NB4 (cell line): ENCODE measurements at regions not wholly inside any gene's neighbourhood (a gene's known extent, or its start where the extent isn't known, plus 50 kb on each side); places are given as distances from the start of the nearest gene placed in this dataset.

Experiments used
- DNase-seq: peaks from one replicate; pipeline ENCODE4 v3.0.0; 2010; ENCODE audit warnings: low read depth
- H3K4me3 ChIP-seq: one replicate; pipeline ENCODE4 v1.5.1; 2011; ENCODE audit warnings: mild to moderate bottlenecking, low read depth, low read length, moderate library complexity
- CTCF ChIP-seq: IDR thresholded peaks from one replicate; pipeline ENCODE4 v1.5.1; 2012; ENCODE audit warnings: low read depth, low read length
- MAX ChIP-seq: IDR thresholded peaks from 2 replicates; pipeline ENCODE4 v1.6.1; 2011; ENCODE audit warnings: low read depth, low read length
- MYC ChIP-seq: IDR thresholded peaks from 2 replicates; pipeline ENCODE4 v1.6.1; 2011; ENCODE audit warnings: low read depth, low read length
- POLR2A ChIP-seq: IDR thresholded peaks from 2 replicates; pipeline ENCODE4 v1.6.1; 2011; ENCODE audit warnings: mild to moderate bottlenecking; ENCODE audit not compliant: insufficient read length; ENCODE audit errors: extremely low read depth

- no peak overlapping the region for H3K4me3 ChIP-seq
- no peak for DNase-seq
- TF ChIP-seq MYC = no peak
- TF ChIP-seq MAX = no peak
- TF ChIP-seq POLR2A = no peak
- no peak for TF ChIP-seq CTCF
Observed at GRCh38 chr12:58028294-58028693, 86.9 kb downstream of the ATP23 start.

GRCh38 chr12:58029260-58029659, 87.9 kb downstream of the ATP23 start:
- no peak for TF ChIP-seq CTCF
- TF ChIP-seq MAX = no peak
- TF ChIP-seq POLR2A = no peak
- no peak for TF ChIP-seq MYC
- no peak for DNase-seq
- H3K4me3 ChIP-seq = no peak overlapping the region

- peak; percentile 23 for DNase-seq
- no peak overlapping the region for H3K4me3 ChIP-seq
- TF ChIP-seq MYC (no peak), CTCF (no peak), POLR2A (no peak), MAX (no peak)
Observed at GRCh38 chr12:58030566-58031279, 89.4 kb downstream of the ATP23 start.

- H3K4me3 ChIP-seq = no peak overlapping the region
- TF ChIP-seq MYC (no peak), CTCF (no peak), MAX (no peak), POLR2A (no peak)
- no peak for DNase-seq
Observed at GRCh38 chr12:58032156-58032555, 90.8 kb downstream of the ATP23 start.

GRCh38 chr12:58033831-58034230, 92.5 kb downstream of the ATP23 start:
- H3K4me3 ChIP-seq = no peak overlapping the region
- DNase-seq = no peak
- no peak for TF ChIP-seq MYC
- TF ChIP-seq MAX = no peak
- TF ChIP-seq POLR2A = no peak

GRCh38 chr12:58034311-58034710, 92.9 kb downstream of the ATP23 start:
- no peak for DNase-seq
- H3K4me3 ChIP-seq = no peak overlapping the region
- no peak for TF ChIP-seq POLR2A
- no peak for TF ChIP-seq CTCF
- no peak for TF ChIP-seq MAX
- TF ChIP-seq MYC = no peak
